ENCODE measurements at regions not wholly inside any gene's neighbourhood (a gene's known extent, or its start where the extent isn't known, plus 50 kb on each side); places are given as distances from the start of the nearest gene placed in this dataset.

GRCh38 chr16:55380485-55380884, 56.5 kb downstream of the IRX6 start:
- peak overlapping the region in 5 of 10 donors; percentile 56 to 73 (median 69) for H3K27ac ChIP-seq
- ATAC-seq (no peak), DNase-seq (no peak)
- TF ChIP-seq CTCF (IDR thresholded peaks at IDR 0.05) = no peak
- H3K4me1 ChIP-seq = peaks cover 0 to 26% (median 6%) of the 10 kb centered on the region in 9 donors
- H3K9me3 ChIP-seq = no peaks in the 10 kb centered on the region
- 80 to 90% methylated on average over 7 of the region's 7 CpGs for WGBS, 2 donors
- no peaks in the 10 kb centered on the region for H3K27me3 ChIP-seq
- intact Hi-C loops (cut with DNase I) = no loop called here
- H3K36me3 ChIP-seq = no peaks in the 10 kb centered on the region
- H3K4me3 ChIP-seq = no peak overlapping the region

GRCh38 chr16:55384288-55385247, 60.6 kb downstream of the IRX6 start:
- ATAC-seq (peak; percentile 56 to 83 (median 78)), DNase-seq (peak in 1 of 2 donors; percentile 32)
- no peak overlapping the region for H3K4me3 ChIP-seq
- H3K36me3 ChIP-seq = no peaks in the 10 kb centered on the region
- peaks cover 0 to 47% (median 10%) of the 10 kb centered on the region in 9 donors for H3K4me1 ChIP-seq
- H3K27me3 ChIP-seq = no peaks in the 10 kb centered on the region
- no peaks in the 10 kb centered on the region for H3K9me3 ChIP-seq
- WGBS, 2 donors = 58 to 62% methylated on average over 12 of the region's 12 CpGs
- no peak for TF ChIP-seq CTCF (IDR thresholded peaks at IDR 0.05)
- intact Hi-C loops (cut with DNase I) = loop anchor here in 1 of 10 donors (5.0 kb wide), 1 partner anchor 1607 kb away; no protein-coding TSS in a partner anchor
- H3K27ac ChIP-seq = peak overlapping the region; percentile 43 to 94 (median 88)

- intact Hi-C loops (cut with DNase I) = loop anchor here in 1 of 10 donors (5.0 kb wide), 1 partner anchor 1608 kb away; no protein-coding TSS in a partner anchor
- DNase-seq = no peak
- ATAC-seq = peak in 1 of 8 donors; percentile 28
- H3K4me1 ChIP-seq = peaks cover 0 to 45% (median 8%) of the 10 kb centered on the region in 9 donors
- 69 to 72% methylated on average over 3 of the region's 3 CpGs for WGBS, 2 donors
- no peaks in the 10 kb centered on the region for H3K36me3 ChIP-seq
- H3K4me3 ChIP-seq = no peak overlapping the region
- H3K27me3 ChIP-seq = no peaks in the 10 kb centered on the region
- no peaks in the 10 kb centered on the region for H3K9me3 ChIP-seq
- no peak for TF ChIP-seq CTCF (IDR thresholded peaks at IDR 0.05)
- H3K27ac ChIP-seq = peak overlapping the region; percentile 43 to 94 (median 88)
These were observed 61.4 kb downstream of the IRX6 start for GRCh38 chr16:55385359-55385758.

GRCh38 chr16:55386534-55387296, 62.7 kb downstream of the IRX6 start:
- Histone ChIP-seq H3K4me3 (no peak overlapping the region), H3K36me3 (no peaks in the 10 kb centered on the region), H3K4me1 (peaks cover 0 to 56% (median 12%) of the 10 kb centered on the region in 9 donors), H3K27ac (peak overlapping the region in 8 of 10 donors; percentile 31 to 94 (median 86)), H3K27me3 (no peaks in the 10 kb centered on the region), H3K9me3 (no peaks in the 10 kb centered on the region)
- intact Hi-C loops (cut with DNase I) = loop anchor here in 1 of 10 donors (5.0 kb wide), 1 partner anchor 1609 kb away; no protein-coding TSS in a partner anchor
- TF ChIP-seq CTCF (IDR thresholded peaks at IDR 0.05) = no peak
- no peak for DNase-seq
- ATAC-seq = no peak
- 86 to 91% methylated on average over 5 of the region's 5 CpGs for WGBS, 2 donors
